ENCODE measurements at regions not wholly inside any gene's neighbourhood (a gene's known extent, or its start where the extent isn't known, plus 50 kb on each side); places are given as distances from the start of the nearest gene placed in this dataset.

- no peak for TF ChIP-seq POLR2AphosphoS5 (IDR thresholded peaks at IDR 0.05; ENCODE audit: low read depth, low read length)
- TF ChIP-seq REST (IDR thresholded peaks at IDR 0.05; ENCODE audit: insufficient read depth in 1 of 2, low read depth in 2 of 2, low read length in 2 of 2) = peak in 1 of 2 experiments; percentile 89; a peak in 2 of 4 replicates
- TF ChIP-seq SIN3A (IDR thresholded peaks at IDR 0.05; ENCODE audit: borderline replicate concordance, insufficient read depth, low read length) = no peak
- no peak for TF ChIP-seq FOXP2 (optimal IDR thresholded peaks at IDR 0.05; ENCODE audit: borderline replicate concordance, extremely low read depth, extremely low read length, insufficient read depth)
Observed at GRCh38 chr16:6016530-6017184, 919.1 kb upstream of the EEF2KMT start.
